ENCODE measurements at regions not wholly inside any gene's neighbourhood (a gene's known extent, or its start where the extent isn't known, plus 50 kb on each side); places are given as distances from the start of the nearest gene placed in this dataset.
A peak's percentile ranks its signal among the peaks of the same experiment; 100 is the strongest.

DNA sequence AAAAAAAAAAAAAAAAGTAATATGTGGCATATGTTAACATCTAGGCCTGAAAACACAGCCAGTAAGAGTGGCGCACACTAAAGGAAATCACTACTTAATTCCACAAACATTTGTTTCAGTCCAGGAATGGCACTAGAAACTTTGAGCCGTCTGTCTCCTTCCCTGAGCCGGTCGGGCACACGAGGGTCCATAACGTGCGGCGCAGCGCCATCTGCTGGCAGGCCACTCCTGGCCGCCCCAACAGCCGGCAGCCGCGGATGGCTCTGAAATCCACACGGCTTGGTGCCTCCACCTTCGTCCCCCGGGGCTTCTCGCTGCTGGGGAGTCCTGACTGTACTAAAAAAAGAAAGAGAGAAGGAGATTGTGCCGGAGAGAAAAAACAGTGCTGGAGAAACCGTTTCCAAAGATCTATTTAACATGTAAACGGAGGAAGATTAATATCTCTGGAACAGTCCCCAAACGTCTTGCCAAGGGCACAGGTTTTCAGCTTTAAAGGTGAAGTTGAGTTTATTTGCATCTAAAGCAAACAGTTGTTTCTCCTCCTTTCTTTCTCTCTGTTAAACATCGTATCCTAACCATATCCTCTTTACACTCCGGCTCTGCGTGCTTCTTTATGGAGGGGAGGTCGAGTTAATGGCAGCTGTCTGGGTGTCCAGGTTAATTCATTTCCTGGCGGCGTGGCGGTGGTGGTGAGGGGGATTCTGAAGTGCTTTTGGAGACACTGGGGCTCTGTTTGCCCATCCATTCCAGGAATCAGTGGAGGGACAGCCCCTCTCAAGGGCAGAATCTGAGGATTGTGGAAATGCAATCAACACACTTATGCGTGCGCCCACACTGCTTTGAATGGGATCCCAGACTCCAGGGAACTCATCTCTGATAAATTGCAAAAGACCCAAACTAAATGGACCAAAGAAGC is 611.3 kb upstream of the SALL1 start:
- Histone ChIP-seq H2BK120ac (ENCODE audit: low read depth, low read length) (peak overlapping the region; percentile 93), H4K8ac (ENCODE audit: low read depth in 2 of 2, low read length in 2 of 2) (peak overlapping the region in 1 of 2 experiments; percentile 55; a peak in 2 of 4 replicates), H3K9ac (ENCODE audit: low read depth, low read length) (no peak overlapping the region), H3K4ac (ENCODE audit: low read depth, low read length) (peak overlapping the region; percentile 86), H3K23ac (ENCODE audit: low read depth, low read length) (peak overlapping the region; percentile 68; the same call in 1 of the 2 replicates), H4K91ac (ENCODE audit: insufficient read depth, low read depth, low read length) (peak overlapping the region; percentile 83; the same call in 1 of the 2 replicates), H3K27me3 (ENCODE audit: control insufficient read depth, insufficient read depth, low read length) (no peaks in the 10 kb centered on the region), H2BK20ac (ENCODE audit: low read depth, low read length) (peak overlapping the region; percentile 86), H2AFZ (replicated peaks; ENCODE audit: low read length, poor library complexity) (peak overlapping the region; percentile 79), H3K27ac (ENCODE audit: insufficient read depth, low read length) (no peak overlapping the region), H3K4me3 (ENCODE audit: insufficient read depth, low read depth, low read length) (no peak overlapping the region), H2BK15ac (ENCODE audit: low read depth, low read length) (no peak overlapping the region), H2AK9ac (replicated peaks; ENCODE audit: low read depth, low read length, poor library complexity) (peak overlapping the region; percentile 62), H2BK5ac (ENCODE audit: low read depth, low read length, poor library complexity, severe bottlenecking) (no peak overlapping the region), H3K9me1 (ENCODE audit: insufficient read depth, low read length) (peaks cover 3% of the 10 kb centered on the region; the same call in 1 of the 2 replicates), H3K9me3 (ENCODE audit: control insufficient read depth, insufficient read depth, low read length) (no peaks in the 10 kb centered on the region), H3K18ac (ENCODE audit: low read depth, low read length) (no peak overlapping the region), H2AK5ac (ENCODE audit: low read depth, low read length) (no peak overlapping the region), H3K4me2 (ENCODE audit: low read depth, low read length) (peak overlapping the region; percentile 70), H3K79me1 (ENCODE audit: low read depth in 1 of 2, low read length in 2 of 2) (no peaks in the 10 kb centered on the region), H3K36me3 (ENCODE audit: control insufficient read depth, insufficient read depth, low read length) (no peaks in the 10 kb centered on the region), H3K56ac (ENCODE audit: extremely low read depth, insufficient read depth, low read length) (no peak overlapping the region), H3K14ac (replicated peaks; ENCODE audit: low read depth, low read length) (peak overlapping the region; percentile 83), H4K5ac (ENCODE audit: low read depth, low read length) (no peak overlapping the region), H4K20me1 (ENCODE audit: insufficient read depth, low read length) (no peaks in the 10 kb centered on the region), H3K4me1 (ENCODE audit: control insufficient read depth, insufficient read depth, low read length) (no peaks in the 10 kb centered on the region; the same call in 1 of the 2 replicates)
- in situ Hi-C loops (cut with MboI; ENCODE audit: low sequenced_read_pairs): loop anchor here (5.0 kb wide), 1 partner anchor 615 kb away; no protein-coding TSS in a partner anchor
- DNase-seq: peak; percentile 70
- ATAC-seq (ENCODE audit: low read depth): peak; percentile 97
- BruUV-seq (replicated peaks): no TSS peak
- intact Hi-C loops (cut with micrococcal nuclease): loop anchor here (1.0 to 5.0 kb wide), 4 partner anchors 220 to 956 kb away; no protein-coding TSS in a partner anchor
- CTCF ChIA-PET: interaction anchor here (0.6 to 1.3 kb wide), 5 partner anchors 205 to 613 kb away, joined by 3 to 5 read pairs (median 4); no protein-coding TSS in a partner anchor
- dilution Hi-C loops (cut with HindIII; ENCODE audit: low sequenced_read_pairs, unreplicated experiment): no loop called here
- peak; percentile 93 for TF ChIP-seq RAD21 (IDR thresholded peaks at IDR 0.05; ENCODE audit: low read length)
- TF ChIP-seq, protein P1, sequence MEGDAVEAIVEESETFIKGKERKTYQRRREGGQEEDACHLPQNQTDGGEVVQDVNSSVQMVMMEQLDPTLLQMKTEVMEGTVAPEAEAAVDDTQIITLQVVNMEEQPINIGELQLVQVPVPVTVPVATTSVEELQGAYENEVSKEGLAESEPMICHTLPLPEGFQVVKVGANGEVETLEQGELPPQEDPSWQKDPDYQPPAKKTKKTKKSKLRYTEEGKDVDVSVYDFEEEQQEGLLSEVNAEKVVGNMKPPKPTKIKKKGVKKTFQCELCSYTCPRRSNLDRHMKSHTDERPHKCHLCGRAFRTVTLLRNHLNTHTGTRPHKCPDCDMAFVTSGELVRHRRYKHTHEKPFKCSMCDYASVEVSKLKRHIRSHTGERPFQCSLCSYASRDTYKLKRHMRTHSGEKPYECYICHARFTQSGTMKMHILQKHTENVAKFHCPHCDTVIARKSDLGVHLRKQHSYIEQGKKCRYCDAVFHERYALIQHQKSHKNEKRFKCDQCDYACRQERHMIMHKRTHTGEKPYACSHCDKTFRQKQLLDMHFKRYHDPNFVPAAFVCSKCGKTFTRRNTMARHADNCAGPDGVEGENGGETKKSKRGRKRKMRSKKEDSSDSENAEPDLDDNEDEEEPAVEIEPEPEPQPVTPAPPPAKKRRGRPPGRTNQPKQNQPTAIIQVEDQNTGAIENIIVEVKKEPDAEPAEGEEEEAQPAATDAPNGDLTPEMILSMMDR (conservative IDR thresholded peaks at IDR 0.05; ENCODE audit: low read depth, low read length): peak; percentile 90
- TF ChIP-seq NFE2L2 (IDR thresholded peaks at IDR 0.05; ENCODE audit: low read depth, low read length): no peak
- TF ChIP-seq SMC3 (IDR thresholded peaks at IDR 0.05; ENCODE audit: low read depth, low read length): peak; percentile 88
- POLR2A ChIA-PET (ENCODE audit: unreplicated experiment): no interaction called here
- 0% methylated on average over 4 of the region's 30 CpGs; no CpG with 5 or more reads in 1 of the 2 experiments for WGBS, 2 experiments (ENCODE audit: extremely low coverage in 2 of 2, insufficient read length in 1 of 2)

All from IMR-90 (cell line).